Iris pigment epithelial cell (primary cell): ENCODE measurements at regions not wholly inside any gene's neighbourhood (a gene's known extent, or its start where the extent isn't known, plus 50 kb on each side); places are given as distances from the start of the nearest gene placed in this dataset.
"Not testable (repeated sequence)": the region's sequence is repeated elsewhere in the genome, so short reads cannot be mapped to it uniquely, and the experiment has no call there.

Experiments
- DNase-seq: peaks from one replicate; pipeline ENCODE4 v3.0.0-alpha.2; 2011; ENCODE audit warnings: low read depth

GRCh38 chr6:77178821-77179220, 284.5 kb downstream of the HTR1B start:
- peak; percentile 87 for DNase-seq

GRCh38 chr6:77177470-77177869, 285.8 kb downstream of the HTR1B start:
- DNase-seq: no peak

GRCh38 chr6:77173472-77174074, 289.7 kb downstream of the HTR1B start:
- peak; percentile 57 for DNase-seq

DNA sequence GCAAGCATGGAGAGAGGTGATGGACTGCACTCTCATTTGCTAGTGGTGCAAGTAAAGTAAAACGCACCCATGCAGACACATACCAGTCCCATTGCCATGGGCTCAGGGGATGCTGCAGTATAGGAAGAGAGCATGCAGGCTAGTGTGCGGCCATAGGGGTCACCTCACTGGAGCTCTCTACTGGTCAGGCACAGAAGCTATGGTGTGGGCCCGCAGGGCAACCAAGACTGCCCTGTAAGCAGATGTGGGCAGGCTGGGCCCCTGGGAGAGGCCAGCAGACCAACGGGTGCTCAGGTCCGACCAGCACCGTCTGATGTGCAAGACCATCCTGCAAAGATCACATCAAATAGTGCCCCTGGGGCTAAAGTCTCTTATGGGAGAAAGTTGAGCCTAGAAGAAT, 290.7 kb downstream of the HTR1B start:
- DNase-seq: no peak

DNA sequence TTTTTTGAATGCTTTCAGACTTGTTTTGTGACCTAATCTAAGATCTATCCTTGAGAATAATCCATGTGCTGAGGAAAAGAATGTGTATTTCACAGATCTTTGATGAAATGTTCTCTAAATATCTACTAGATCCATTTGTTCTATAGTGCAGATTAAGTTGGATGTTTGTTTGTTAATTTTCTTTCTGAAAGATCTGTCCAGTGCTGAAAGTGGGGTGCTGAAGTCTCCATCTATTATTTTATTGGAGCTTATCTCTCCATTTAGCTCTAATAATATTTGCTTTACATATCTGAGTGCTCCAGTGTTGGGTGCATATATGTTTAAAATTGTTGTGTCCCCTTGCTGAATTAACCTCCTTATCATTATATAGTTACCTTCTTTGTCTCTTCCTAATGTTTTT, 303.6 kb downstream of the HTR1B start:
- DNase-seq: no peak

- no peak for DNase-seq
These were observed 312.1 kb downstream of the HTR1B start for GRCh38 chr6:77151241-77151640.

- no peak for DNase-seq
These were observed 312.6 kb downstream of the HTR1B start for GRCh38 chr6:77150736-77151135.

DNA sequence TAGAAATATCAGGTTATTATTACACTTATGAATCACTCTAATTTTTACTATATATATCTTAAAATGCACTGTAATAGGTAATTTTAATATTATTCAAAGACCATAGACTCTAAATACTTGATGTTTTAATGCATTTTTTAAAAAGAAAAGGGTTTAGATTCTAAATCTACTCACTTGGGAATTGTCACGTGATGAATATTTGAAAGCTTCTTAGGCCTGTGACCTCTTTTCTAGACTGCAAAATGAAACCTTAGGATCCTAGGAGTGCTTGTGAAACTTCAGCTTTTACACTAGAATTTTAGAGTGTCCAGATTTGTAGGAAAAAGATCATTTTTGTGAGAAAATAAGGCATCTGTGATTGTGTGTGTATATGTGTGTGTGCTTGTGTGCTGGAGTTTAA, 318.0 kb downstream of the HTR1B start:
- DNase-seq: no peak

DNA sequence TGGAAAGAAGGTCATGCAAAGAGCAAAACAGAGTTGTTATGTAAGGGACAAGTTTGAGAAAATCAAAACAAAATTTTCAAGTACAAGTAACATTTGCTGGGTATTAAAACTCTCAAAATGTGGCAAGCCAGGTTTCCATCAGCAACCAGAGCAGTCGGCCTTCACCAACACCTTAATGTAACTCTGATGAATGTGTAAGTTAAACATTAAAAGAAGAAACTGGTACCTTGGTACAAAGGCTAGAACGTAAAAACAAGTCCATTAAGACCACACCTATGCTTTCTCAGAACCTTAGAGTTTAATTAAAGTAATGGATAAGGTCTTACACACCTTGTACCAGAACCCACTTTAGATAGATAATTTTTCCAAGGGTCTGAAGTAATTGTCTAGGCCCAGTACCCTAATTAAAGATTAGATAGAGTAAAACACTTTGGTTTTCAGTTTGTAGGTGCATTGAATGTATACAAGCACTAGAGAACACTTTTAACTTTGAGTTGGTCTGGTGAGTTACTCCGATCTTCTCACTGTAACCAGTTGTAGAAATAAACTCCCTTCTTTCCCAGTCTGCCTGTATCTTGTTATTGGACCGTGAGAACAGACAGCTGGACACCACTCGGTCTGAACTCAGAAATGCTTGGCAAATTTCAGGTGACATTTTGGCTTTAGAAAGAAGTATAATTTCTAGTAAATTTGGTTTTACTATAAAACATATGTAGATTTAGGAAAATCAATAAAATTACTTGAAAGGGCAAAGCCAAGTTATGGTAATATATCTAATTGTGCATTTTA, 319.4 kb downstream of the HTR1B start:
- DNase-seq: no peak

DNA sequence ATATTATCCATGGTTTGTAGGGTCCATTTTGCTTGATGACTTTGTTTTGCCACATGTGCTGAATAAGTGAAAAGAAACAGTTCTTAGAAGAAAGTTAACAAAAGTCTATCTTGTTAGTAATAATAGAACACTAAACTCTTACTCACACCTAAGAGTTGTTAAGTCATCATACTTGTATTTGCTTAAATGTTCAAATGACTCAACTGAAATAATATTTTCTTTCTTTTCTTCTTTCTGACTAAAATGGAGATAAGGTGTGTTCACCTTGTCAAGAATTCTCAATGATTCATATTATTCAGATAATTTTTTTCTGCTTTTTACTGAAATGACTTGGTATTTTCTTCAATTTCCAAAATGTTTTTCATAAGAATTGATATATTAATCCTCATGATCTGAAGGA, 327.2 kb downstream of the HTR1B start:
- DNase-seq: peak; percentile 4

DNA sequence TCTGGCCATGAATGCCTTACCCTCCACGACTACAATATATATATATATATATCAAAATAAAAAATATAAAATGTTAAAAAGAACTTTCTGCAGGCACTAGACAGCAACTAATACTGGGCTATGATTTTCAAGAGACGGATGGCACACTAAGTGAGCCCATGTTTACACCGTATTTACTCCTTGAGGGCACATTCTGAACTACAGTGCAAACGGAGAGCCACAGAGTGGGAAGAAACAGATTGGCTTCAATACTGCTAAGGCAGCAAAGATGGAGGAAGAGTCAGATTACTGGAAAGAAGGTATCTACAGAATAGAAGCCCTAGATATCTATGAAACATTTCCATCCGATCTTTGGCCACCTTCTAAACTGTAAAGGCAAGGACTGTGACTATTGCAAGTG, 330.3 kb downstream of the HTR1B start:
- DNase-seq: no peak

GRCh38 chr6:77131426-77131825, 331.9 kb downstream of the HTR1B start:
- DNase-seq: no peak

DNA sequence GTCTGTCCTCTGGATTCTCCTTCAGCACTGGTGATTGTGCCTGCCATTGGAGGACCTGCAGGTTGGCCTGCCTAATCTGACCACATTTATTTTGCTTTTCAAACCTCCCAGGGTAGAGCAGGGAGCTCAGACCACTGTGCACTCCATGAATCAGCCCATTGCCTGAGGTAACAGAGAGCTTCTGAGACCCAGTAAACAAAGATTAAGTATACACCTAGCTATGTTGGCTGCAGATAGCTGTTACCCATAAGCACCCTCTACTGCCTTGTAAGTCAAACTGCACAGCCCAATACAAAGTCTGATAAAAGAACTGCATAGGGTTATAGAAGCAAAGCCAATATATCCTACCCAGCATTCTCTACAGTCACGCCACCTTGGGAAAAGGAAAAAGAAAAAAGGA, 338.7 kb downstream of the HTR1B start:
- peak; percentile 73 for DNase-seq

DNA sequence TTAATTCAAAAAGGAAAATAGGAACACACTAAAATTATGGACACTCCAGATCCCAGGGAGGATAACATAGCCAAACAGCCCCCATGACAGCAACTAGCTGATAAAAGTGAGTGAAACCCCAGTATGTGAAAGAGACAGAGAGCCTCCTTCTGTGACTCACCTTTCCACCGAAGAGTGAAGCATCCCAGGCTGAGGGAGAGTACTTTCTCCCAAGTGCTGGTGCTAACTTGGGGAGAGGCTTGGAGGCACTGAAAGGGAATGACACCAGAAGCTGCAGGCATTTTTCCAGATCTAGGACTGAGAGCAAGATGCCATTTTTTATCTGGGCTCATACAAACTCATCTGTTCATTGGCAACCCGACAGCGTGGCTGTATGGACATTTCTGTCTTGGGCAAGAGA, 339.8 kb downstream of the HTR1B start:
- DNase-seq: peak; percentile 8

- DNase-seq: peak; percentile 24
These were observed 356.3 kb downstream of the HTR1B start for GRCh38 chr6:77106992-77107391.

GRCh38 chr6:77105091-77105490, 358.2 kb downstream of the HTR1B start:
- DNase-seq: no peak

- DNase-seq: no peak
These were observed 365.4 kb downstream of the HTR1B start for GRCh38 chr6:77097940-77098339.

- no peak for DNase-seq
These were observed 367.2 kb downstream of the HTR1B start for GRCh38 chr6:77095936-77096627.

GRCh38 chr6:77094821-77095220, 368.5 kb downstream of the HTR1B start:
- DNase-seq: no peak

GRCh38 chr6:77092971-77093370, 370.3 kb downstream of the HTR1B start:
- DNase-seq: peak; percentile 96

DNA sequence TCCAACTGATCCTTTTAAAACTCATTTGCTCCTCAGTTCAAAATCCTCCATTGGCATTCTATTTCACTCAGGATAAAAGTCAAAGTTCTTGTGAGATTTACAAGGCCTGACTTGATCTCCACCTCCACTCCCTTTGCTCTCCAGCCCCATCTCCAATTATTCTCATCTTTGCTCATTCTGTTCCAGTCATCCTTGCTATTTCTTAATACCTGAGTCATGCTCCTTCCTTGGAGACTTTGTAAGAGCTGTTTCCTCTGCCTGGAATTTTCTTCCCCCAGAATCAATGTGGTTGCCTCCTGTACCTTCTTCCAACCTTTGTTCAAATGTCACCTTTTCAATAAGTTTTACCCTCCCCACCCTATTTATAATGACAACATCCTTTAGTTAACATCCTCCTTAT, 373.5 kb downstream of the HTR1B start:
- DNase-seq: peak; percentile 52

GRCh38 chr6:77087794-77088318, 375.4 kb downstream of the HTR1B start:
- DNase-seq: not testable (repeated sequence)
